Kidney epithelial cell (primary cell): ENCODE measurements at regions not wholly inside any gene's neighbourhood (a gene's known extent, or its start where the extent isn't known, plus 50 kb on each side); places are given as distances from the start of the nearest gene placed in this dataset.

ENCODE experiments used
- DNase-seq: peaks from one replicate; pipeline ENCODE4 v3.0.0-alpha.2; 2010; ENCODE audit warnings: low read depth
- H3K27me3 ChIP-seq: 2 replicates; pipeline ENCODE4 v1.6.0; 2011; ENCODE audit warnings: low read length; ENCODE audit not compliant: control insufficient read depth, insufficient read depth
- H3K36me3 ChIP-seq: 2 replicates; pipeline ENCODE4 v1.5.1; 2011; ENCODE audit warnings: low read length; ENCODE audit not compliant: control insufficient read depth, insufficient read depth
- H3K4me3 ChIP-seq: 2 replicates; pipeline ENCODE4 v1.5.1; 2011; ENCODE audit warnings: low read depth, mild to moderate bottlenecking, control low read depth, low read length
- TF ChIP-seq, protein P1 (sequence below): IDR thresholded peaks from 2 replicates; pipeline ENCODE4 v1.5.1; 2011; ENCODE audit warnings: mild to moderate bottlenecking, moderate library complexity, low read length, control low read depth, inconsistent platforms; ENCODE audit not compliant: insufficient read depth, poor library complexity, severe bottlenecking

DNA sequence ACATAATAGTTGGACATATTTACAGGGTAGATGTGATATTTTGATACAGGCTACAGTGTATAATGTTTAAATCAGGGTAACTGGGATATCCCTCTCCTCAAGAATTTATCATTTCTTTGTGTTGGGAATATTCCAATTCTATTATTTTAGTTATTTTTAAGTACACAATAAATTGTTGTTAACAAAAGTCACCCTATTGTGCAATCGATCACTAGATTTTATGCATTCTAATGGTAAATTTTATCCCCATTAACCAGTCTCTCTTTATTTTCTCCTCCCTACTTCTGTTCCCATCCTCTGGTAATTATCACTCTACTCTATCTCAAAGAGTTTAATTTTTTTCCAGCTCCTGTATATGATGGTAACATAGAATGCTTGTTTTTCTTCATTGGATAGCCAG lies 1631.9 kb upstream of the PABPC4L start:
- DNase-seq: no peak
- H3K27me3 ChIP-seq: no peaks in the 10 kb centered on the region
- H3K4me3 ChIP-seq: no peak overlapping the region
- TF ChIP-seq, protein P1, sequence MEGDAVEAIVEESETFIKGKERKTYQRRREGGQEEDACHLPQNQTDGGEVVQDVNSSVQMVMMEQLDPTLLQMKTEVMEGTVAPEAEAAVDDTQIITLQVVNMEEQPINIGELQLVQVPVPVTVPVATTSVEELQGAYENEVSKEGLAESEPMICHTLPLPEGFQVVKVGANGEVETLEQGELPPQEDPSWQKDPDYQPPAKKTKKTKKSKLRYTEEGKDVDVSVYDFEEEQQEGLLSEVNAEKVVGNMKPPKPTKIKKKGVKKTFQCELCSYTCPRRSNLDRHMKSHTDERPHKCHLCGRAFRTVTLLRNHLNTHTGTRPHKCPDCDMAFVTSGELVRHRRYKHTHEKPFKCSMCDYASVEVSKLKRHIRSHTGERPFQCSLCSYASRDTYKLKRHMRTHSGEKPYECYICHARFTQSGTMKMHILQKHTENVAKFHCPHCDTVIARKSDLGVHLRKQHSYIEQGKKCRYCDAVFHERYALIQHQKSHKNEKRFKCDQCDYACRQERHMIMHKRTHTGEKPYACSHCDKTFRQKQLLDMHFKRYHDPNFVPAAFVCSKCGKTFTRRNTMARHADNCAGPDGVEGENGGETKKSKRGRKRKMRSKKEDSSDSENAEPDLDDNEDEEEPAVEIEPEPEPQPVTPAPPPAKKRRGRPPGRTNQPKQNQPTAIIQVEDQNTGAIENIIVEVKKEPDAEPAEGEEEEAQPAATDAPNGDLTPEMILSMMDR: no peak
- no peaks in the 10 kb centered on the region for H3K36me3 ChIP-seq

DNA sequence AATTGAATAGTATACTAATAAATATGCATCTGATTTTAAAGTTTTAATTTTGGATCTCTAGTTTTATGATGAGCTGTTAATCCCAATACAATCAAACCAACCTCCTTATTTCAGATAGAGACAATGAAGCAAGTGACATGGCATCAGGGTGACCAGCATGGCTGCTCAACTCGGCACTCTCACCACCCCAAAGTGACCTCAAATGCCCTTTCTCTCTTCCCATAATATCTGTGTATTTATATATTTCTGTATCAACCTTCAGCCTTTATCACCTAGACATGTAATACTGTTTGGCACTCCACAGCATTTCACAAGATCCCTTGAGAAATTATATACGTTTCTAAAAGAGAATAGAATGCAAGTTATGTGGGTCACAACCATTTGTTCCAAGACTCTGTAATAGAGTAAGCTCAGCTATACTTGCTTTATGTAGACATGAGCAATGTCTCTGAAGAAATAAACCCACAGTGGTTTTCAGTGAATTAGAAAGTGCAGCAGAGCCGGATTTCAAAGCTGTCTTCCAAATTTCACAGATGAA lies 1623.2 kb upstream of the PABPC4L start:
- Histone ChIP-seq H3K27me3 (no peaks in the 10 kb centered on the region), H3K4me3 (no peak overlapping the region), H3K36me3 (no peaks in the 10 kb centered on the region)
- no peak for DNase-seq
- TF ChIP-seq, protein P1: no peak

DNA sequence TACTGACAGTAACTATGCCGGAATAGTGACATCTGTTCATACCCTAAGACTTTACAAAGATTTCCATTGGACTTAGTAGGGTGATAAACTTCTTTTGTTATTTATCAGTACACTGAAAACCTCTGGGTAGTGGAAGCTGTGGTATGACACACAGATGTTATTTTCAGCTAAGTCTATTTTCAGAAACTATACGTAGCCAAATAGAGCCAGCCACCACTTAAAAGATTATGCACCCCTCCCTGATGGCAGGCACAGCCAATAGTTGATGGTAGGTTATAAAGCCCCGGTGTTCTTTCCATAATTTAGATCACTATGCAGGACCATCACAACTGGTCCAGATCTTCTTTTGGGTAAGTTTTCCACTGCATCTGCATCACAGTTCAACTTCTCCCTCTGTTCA lies 1603.2 kb upstream of the PABPC4L start:
- no peak for DNase-seq
- H3K27me3 ChIP-seq: no peaks in the 10 kb centered on the region
- TF ChIP-seq, protein P1: no peak
- no peaks in the 10 kb centered on the region for H3K36me3 ChIP-seq
- H3K4me3 ChIP-seq: no peak overlapping the region

DNA sequence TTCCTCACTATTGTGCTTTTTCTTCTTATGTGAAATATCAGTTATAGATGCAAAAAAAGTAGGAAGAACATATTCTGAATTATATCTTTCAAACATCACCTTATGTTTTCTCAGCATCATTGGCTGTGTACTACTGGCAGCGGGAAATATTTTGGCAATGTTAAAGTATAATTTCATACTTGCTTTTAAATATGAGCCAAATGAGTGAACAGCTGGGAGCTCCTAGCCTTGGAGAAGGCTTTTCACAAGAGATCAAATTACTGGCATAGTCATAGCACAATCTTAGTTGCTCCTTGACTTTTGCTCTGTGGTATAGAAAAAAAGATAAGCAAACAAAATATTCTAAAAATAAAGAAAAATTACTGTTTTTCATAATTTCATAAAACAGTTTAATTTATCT lies 1575.8 kb upstream of the PABPC4L start:
- Histone ChIP-seq H3K4me3 (no peak overlapping the region), H3K27me3 (no peaks in the 10 kb centered on the region), H3K36me3 (no peaks in the 10 kb centered on the region)
- TF ChIP-seq, protein P1: no peak
- no peak for DNase-seq

DNA sequence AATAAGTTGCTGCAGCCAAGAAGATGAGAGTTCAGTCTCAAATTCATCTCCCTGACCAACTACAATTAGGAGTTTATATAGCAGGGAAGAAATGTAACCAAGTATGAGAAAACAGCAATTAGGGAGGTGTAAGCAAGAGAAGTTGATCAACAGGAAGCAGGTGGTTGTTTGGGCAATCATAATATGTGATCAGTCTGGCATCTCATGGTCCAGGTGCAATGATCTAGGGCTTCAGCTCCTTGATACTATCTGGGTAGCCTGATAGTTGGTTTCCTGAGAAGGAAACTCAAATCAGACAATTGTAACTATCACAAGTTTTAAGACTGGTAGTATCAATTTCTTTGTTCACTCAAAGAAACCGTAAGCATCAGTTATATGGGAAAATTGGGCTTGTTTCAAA lies 1574.3 kb upstream of the PABPC4L start:
- TF ChIP-seq, protein P1: no peak
- H3K27me3 ChIP-seq: no peaks in the 10 kb centered on the region
- no peaks in the 10 kb centered on the region for H3K36me3 ChIP-seq
- no peak for DNase-seq
- no peak overlapping the region for H3K4me3 ChIP-seq

DNA sequence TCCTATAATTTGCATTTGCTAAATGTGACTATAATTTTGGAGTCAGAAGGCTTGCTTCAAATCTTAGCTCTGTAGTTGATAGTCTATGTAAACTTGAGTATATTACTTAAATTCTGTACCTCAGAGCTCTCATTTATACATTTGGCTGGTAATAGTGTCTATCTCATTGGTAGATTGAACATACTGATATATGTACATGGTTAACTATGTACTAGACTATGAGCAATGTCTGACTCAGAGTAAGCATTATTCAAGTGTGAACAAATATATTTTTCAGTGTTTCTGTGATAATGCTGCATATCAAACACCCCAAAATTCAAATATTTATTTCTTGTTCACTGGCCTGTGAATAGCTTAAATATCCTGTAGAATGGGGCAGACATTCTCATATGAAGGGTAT lies 1568.9 kb upstream of the PABPC4L start:
- Histone ChIP-seq H3K27me3 (no peaks in the 10 kb centered on the region), H3K36me3 (no peaks in the 10 kb centered on the region), H3K4me3 (no peak overlapping the region)
- TF ChIP-seq, protein P1: no peak
- no peak for DNase-seq
